ENCODE measurements at regions not wholly inside any gene's neighbourhood (a gene's known extent, or its start where the extent isn't known, plus 50 kb on each side); places are given as distances from the start of the nearest gene placed in this dataset.

DNA sequence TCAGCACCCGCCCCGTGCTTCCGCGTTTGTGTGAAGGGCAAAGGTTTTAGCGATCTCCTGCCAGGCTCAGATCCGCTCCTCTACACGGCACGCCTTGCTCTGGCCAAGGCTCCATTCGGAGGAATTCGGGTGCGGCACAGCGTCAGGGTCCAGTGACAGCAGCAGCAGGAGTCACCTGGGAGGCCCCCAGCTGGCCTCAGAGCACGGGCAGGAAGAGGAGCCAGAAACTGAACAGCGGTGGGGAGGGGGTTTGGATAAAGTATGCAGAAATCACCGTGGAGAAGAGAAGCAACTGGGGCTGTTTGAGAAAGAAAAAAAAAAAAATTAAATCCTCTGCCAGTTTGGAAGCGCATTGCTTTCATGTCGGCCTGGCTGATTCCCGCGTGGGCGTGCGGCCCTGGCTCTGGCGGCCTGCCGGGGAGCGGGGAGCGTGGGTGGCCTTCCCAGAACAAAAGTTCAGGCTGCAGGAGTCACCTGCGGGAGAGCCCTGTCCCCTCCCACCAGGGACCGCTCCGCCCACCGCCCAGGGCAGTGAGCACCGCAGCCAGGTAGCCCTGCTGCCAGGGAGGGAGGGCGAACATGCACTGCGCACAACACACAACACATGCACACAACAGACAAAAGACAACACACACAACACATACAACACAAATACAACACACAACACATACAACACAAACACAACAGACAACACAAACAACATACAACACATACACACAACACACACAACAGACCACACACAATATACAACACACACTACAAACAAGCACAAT is 107.6 kb downstream of the ETS2 start (continued):
- TF ChIP-seq, protein P1, sequence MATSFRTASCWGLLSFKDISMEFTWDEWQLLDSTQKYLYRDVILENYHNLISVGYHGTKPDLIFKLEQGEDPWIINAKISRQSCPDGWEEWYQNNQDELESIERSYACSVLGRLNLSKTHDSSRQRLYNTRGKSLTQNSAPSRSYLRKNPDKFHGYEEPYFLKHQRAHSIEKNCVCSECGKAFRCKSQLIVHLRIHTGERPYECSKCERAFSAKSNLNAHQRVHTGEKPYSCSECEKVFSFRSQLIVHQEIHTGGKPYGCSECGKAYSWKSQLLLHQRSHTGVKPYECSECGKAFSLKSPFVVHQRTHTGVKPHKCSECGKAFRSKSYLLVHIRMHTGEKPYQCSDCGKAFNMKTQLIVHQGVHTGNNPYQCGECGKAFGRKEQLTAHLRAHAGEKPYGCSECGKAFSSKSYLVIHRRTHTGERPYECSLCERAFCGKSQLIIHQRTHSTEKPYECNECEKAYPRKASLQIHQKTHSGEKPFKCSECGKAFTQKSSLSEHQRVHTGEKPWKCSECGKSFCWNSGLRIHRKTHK (tag by site-specific recombination; IDR thresholded peaks at IDR 0.05): no peak
- TF ChIP-seq, protein P2, sequence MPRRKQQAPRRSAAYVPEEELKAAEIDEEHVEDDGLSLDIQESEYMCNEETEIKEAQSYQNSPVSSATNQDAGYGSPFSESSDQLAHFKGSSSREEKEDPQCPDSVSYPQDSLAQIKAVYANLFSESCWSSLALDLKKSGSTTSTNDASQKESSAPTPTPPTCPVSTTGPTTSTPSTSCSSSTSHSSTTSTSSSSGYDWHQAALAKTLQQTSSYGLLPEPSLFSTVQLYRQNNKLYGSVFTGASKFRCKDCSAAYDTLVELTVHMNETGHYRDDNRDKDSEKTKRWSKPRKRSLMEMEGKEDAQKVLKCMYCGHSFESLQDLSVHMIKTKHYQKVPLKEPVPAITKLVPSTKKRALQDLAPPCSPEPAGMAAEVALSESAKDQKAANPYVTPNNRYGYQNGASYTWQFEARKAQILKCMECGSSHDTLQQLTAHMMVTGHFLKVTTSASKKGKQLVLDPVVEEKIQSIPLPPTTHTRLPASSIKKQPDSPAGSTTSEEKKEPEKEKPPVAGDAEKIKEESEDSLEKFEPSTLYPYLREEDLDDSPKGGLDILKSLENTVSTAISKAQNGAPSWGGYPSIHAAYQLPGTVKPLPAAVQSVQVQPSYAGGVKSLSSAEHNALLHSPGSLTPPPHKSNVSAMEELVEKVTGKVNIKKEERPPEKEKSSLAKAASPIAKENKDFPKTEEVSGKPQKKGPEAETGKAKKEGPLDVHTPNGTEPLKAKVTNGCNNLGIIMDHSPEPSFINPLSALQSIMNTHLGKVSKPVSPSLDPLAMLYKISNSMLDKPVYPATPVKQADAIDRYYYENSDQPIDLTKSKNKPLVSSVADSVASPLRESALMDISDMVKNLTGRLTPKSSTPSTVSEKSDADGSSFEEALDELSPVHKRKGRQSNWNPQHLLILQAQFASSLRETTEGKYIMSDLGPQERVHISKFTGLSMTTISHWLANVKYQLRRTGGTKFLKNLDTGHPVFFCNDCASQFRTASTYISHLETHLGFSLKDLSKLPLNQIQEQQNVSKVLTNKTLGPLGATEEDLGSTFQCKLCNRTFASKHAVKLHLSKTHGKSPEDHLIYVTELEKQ (tag by site-specific recombination; IDR thresholded peaks at IDR 0.05; ENCODE audit: borderline replicate concordance): no peak
- TF ChIP-seq ZNF341 (tag by site-specific recombination; IDR thresholded peaks at IDR 0.05; ENCODE audit: low read depth) (no peak), ZNF2 (tag by site-specific recombination; IDR thresholded peaks at IDR 0.05) (peak; percentile 42; the same call in 1 of the 2 replicates), SP7 (tag by site-specific recombination; IDR thresholded peaks at IDR 0.05) (peak; percentile 71), ZFP69B (tag by site-specific recombination; IDR thresholded peaks at IDR 0.05) (0 out of 2 replicates have a peak, but pooled peaks have one; percentile 45), GLIS2 (tag by site-specific recombination; IDR thresholded peaks at IDR 0.05) (no peak), ZNF140 (tag by site-specific recombination; IDR thresholded peaks at IDR 0.05) (no peak), ZNF214 (tag by site-specific recombination; IDR thresholded peaks at IDR 0.05; ENCODE audit: borderline replicate concordance) (no peak), BCL11A (tag by site-specific recombination; IDR thresholded peaks at IDR 0.05; ENCODE audit: low read depth) (no peak), ZNF202 (tag by site-specific recombination; IDR thresholded peaks at IDR 0.05; ENCODE audit: borderline replicate concordance) (no peak), ZNF664 (tag by site-specific recombination; IDR thresholded peaks at IDR 0.05) (no peak)
- TF ChIP-seq, protein P3, sequence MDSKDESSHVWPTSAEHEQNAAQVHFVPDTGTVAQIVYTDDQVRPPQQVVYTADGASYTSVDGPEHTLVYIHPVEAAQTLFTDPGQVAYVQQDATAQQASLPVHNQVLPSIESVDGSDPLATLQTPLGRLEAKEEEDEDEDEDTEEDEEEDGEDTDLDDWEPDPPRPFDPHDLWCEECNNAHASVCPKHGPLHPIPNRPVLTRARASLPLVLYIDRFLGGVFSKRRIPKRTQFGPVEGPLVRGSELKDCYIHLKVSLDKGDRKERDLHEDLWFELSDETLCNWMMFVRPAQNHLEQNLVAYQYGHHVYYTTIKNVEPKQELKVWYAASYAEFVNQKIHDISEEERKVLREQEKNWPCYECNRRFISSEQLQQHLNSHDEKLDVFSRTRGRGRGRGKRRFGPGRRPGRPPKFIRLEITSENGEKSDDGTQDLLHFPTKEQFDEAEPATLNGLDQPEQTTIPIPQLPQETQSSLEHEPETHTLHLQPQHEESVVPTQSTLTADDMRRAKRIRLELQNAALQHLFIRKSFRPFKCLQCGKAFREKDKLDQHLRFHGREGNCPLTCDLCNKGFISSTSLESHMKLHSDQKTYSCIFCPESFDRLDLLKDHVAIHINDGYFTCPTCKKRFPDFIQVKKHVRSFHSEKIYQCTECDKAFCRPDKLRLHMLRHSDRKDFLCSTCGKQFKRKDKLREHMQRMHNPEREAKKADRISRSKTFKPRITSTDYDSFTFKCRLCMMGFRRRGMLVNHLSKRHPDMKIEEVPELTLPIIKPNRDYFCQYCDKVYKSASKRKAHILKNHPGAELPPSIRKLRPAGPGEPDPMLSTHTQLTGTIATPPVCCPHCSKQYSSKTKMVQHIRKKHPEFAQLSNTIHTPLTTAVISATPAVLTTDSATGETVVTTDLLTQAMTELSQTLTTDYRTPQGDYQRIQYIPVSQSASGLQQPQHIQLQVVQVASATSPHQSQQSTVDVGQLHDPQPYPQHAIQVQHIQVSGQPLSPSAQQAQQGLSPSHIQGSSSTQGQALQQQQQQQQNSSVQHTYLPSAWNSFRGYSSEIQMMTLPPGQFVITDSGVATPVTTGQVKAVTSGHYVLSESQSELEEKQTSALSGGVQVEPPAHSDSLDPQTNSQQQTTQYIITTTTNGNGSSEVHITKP (tag by site-specific recombination; IDR thresholded peaks at IDR 0.05): no peak; the same call in 1 of the 2 replicates
- TF ChIP-seq, protein P4, sequence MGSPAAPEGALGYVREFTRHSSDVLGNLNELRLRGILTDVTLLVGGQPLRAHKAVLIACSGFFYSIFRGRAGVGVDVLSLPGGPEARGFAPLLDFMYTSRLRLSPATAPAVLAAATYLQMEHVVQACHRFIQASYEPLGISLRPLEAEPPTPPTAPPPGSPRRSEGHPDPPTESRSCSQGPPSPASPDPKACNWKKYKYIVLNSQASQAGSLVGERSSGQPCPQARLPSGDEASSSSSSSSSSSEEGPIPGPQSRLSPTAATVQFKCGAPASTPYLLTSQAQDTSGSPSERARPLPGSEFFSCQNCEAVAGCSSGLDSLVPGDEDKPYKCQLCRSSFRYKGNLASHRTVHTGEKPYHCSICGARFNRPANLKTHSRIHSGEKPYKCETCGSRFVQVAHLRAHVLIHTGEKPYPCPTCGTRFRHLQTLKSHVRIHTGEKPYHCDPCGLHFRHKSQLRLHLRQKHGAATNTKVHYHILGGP (tag by site-specific recombination; IDR thresholded peaks at IDR 0.05): no peak
- TF ChIP-seq, protein P5, sequence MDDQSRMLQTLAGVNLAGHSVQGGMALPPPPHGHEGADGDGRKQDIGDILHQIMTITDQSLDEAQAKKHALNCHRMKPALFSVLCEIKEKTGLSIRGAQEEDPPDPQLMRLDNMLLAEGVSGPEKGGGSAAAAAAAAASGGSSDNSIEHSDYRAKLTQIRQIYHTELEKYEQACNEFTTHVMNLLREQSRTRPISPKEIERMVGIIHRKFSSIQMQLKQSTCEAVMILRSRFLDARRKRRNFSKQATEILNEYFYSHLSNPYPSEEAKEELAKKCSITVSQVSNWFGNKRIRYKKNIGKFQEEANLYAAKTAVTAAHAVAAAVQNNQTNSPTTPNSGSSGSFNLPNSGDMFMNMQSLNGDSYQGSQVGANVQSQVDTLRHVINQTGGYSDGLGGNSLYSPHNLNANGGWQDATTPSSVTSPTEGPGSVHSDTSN (CRISPR knock-in tag; IDR thresholded peaks at IDR 0.05): no peak
- TF ChIP-seq, protein P6, sequence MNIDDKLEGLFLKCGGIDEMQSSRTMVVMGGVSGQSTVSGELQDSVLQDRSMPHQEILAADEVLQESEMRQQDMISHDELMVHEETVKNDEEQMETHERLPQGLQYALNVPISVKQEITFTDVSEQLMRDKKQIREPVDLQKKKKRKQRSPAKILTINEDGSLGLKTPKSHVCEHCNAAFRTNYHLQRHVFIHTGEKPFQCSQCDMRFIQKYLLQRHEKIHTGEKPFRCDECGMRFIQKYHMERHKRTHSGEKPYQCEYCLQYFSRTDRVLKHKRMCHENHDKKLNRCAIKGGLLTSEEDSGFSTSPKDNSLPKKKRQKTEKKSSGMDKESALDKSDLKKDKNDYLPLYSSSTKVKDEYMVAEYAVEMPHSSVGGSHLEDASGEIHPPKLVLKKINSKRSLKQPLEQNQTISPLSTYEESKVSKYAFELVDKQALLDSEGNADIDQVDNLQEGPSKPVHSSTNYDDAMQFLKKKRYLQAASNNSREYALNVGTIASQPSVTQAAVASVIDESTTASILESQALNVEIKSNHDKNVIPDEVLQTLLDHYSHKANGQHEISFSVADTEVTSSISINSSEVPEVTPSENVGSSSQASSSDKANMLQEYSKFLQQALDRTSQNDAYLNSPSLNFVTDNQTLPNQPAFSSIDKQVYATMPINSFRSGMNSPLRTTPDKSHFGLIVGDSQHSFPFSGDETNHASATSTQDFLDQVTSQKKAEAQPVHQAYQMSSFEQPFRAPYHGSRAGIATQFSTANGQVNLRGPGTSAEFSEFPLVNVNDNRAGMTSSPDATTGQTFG (tag by site-specific recombination; IDR thresholded peaks at IDR 0.05; ENCODE audit: borderline replicate concordance): peak; percentile 95; the same call in 1 of the 2 replicates
- TF ChIP-seq, protein P7, sequence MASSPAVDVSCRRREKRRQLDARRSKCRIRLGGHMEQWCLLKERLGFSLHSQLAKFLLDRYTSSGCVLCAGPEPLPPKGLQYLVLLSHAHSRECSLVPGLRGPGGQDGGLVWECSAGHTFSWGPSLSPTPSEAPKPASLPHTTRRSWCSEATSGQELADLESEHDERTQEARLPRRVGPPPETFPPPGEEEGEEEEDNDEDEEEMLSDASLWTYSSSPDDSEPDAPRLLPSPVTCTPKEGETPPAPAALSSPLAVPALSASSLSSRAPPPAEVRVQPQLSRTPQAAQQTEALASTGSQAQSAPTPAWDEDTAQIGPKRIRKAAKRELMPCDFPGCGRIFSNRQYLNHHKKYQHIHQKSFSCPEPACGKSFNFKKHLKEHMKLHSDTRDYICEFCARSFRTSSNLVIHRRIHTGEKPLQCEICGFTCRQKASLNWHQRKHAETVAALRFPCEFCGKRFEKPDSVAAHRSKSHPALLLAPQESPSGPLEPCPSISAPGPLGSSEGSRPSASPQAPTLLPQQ (tag by site-specific recombination; IDR thresholded peaks at IDR 0.05): no peak
- TF ChIP-seq, protein P8, sequence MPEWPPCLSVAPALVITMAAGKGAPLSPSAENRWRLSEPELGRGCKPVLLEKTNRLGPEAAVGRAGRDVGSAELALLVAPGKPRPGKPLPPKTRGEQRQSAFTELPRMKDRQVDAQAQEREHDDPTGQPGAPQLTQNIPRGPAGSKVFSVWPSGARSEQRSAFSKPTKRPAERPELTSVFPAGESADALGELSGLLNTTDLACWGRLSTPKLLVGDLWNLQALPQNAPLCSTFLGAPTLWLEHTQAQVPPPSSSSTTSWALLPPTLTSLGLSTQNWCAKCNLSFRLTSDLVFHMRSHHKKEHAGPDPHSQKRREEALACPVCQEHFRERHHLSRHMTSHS (tag by site-specific recombination; IDR thresholded peaks at IDR 0.05): no peak
